Hematopoietic multipotent progenitor cell (in vitro differentiated cells): ENCODE measurements at regions not wholly inside any gene's neighbourhood (a gene's known extent, or its start where the extent isn't known, plus 50 kb on each side); places are given as distances from the start of the nearest gene placed in this dataset.

Experiments used
- DNase-seq, 3 donors: peaks; one replicate each; pipeline ENCODE4 v3.0.0-alpha.2; 2011 to 2015; ENCODE audit warnings: low read depth in 2 of 3, low spot score in 2 of 3

DNA sequence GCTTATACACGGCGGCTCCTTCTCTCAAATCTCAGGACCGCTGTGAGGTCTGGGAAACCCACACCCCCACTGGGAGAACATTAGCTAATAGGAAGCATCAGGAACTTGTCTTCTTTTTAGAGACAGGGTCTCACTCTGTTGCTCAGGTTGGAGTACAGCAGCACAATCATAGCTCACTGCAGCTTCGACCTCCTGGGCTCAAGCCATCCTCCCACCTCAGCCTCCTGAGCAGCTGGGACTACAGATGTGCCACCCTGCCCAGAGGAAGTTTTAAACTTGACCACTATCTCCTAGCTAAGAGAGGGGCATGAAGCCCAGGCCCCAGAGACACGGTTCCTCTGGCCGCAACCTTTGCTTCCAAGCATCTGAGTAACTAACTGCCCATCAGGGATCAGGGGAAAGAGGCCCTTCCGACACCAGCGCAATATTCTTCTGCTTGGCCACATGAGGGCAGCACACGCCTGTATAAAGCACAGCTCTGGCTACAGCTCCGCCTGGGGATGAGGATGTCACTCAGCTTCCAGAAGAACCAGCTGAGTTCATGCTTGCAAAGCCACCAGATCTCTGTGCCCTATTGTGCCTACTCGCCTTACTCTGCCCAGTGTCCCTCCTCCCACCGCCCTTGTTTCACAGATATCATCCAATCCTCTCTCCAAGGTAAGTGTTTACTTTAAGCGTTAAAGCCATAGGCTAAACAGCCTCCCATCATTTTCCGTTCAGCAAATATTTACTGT, 57.6 kb upstream of the SLC6A11 start:
- peak in 2 of 3 donors; percentile 68 to 73 for DNase-seq

- no peak for DNase-seq
These were observed 56.5 kb upstream of the SLC6A11 start for GRCh38 chr3:10759495-10759894.

- no peak for DNase-seq
These were observed 55.8 kb upstream of the SLC6A11 start for GRCh38 chr3:10760199-10760598.

- DNase-seq = no peak
These were observed 54.4 kb upstream of the SLC6A11 start for GRCh38 chr3:10761583-10761982.

DNA sequence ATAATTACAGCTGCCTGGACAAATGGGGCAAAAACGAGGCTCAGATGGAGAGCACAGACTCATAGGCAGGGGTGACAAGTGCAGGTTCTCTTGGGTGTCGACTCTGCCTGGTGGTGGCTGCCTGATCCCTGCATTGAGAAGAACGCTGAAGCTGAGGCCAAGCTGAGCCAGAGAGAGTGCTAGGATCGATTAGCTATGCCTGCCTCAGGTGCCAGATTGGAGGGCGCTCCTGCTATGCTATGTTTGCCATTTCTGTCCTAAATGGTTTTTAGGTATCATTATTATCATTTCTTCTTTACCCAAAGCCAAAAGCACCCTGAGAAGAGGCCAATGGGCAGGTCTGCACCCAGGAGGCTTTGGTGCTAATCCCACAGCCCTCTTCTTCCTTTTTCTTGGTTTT, 53.9 kb upstream of the SLC6A11 start:
- DNase-seq = no peak

GRCh38 chr3:10762611-10763247, 53.3 kb upstream of the SLC6A11 start:
- DNase-seq = no peak

DNA sequence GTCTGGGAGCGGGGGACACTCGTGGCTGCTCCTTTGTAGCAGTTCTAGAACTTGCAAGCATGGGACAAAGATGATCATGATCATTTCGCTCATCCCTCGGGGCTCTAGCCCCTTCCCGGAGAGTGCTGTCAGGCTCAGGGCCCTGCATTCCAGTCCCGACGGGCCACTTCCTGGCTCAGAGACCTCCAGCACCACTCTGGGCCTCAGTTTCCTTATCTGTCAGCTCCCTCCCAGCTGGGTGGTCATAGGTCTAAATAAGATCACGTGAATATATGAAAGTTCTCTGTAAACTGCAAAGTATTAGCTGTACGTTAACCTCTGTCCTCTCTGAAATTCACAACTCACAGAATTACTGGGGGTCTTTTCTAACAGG, 52.8 kb upstream of the SLC6A11 start:
- DNase-seq = no peak

- no peak for DNase-seq
These were observed 52.2 kb upstream of the SLC6A11 start for GRCh38 chr3:10763817-10764258.

DNA sequence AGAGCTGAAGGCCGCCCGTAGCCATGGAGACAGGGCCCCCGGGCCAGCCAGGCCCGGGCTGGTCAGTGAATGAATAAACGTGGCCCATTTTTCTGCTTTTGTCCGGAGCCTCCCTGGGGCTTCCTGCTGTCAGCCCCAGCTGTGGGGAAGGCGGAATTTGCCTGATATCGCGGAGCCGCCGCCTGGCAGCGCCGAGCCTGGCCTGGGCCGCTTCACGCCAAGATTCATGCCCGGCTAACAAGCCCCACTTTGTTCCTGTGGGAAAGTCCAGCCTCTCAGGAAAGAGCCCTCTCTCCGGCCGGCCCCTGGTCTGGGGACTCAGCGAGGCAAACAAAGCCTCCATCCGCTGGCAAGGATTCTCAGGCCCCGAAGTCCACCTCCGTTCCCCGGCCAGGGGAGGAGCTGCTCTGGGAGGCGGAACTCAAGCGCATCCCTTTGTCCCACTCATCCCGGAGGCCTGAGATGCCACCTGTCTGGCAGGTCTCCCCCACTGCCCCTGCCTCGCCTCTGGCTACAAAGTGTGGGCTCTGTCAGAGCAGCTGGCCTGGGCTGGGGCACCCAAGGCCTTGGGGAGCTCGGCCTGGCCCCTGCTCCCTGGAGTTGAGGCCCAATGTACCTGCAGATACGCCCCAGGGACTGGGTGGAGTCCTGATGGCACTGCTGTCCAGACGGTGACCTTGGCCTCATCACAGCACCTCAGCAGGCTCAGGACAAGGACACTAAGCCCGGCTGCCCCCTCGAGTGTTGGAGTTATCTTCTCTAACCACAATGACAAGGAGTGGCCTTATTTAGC, 51.6 kb upstream of the SLC6A11 start:
- no peak for DNase-seq

- no peak for DNase-seq
These were observed 49.9 kb upstream of the SLC6A11 start for GRCh38 chr3:10766049-10766705.
